Endothelial cell of umbilical vein (primary cell): ENCODE measurements at regions not wholly inside any gene's neighbourhood (a gene's known extent, or its start where the extent isn't known, plus 50 kb on each side); places are given as distances from the start of the nearest gene placed in this dataset.

ENCODE experiments used
- CTCF ChIP-seq, 2 donors: IDR thresholded peaks; 1 replicate in 1 of 2; 2 replicates in 1 of 2; pipeline ENCODE4 v1.5.1; 2011; ENCODE audit warnings: low read length in 2 of 2, mild to moderate bottlenecking in 2 of 2, moderate library complexity in 2 of 2, control low read depth in 1 of 2, inconsistent platforms in 1 of 2, low read depth in 1 of 2; ENCODE audit not compliant: insufficient read depth in 1 of 2; ENCODE audit errors: extremely low read depth in 1 of 2
- EZH2 ChIP-seq: IDR thresholded peaks from 2 replicates; pipeline ENCODE4 v1.6.1; 2012; ENCODE audit warnings: borderline replicate concordance, low read depth, mild to moderate bottlenecking, moderate library complexity, low read length, inconsistent platforms; ENCODE audit not compliant: severe bottlenecking
- GATA2 ChIP-seq: IDR thresholded peaks from 2 replicates; pipeline ENCODE4 v1.7.0; 2011; ENCODE audit warnings: low read depth, mild to moderate bottlenecking, moderate library complexity, mixed read lengths, low read length; ENCODE audit not compliant: insufficient read length, insufficient read depth
- JUN ChIP-seq: IDR thresholded peaks from 2 replicates; pipeline ENCODE4 v1.6.1; 2011; ENCODE audit warnings: borderline replicate concordance, low read depth; ENCODE audit not compliant: insufficient read length, insufficient read depth
- POLR2A ChIP-seq: IDR thresholded peaks from 2 replicates; pipeline ENCODE4 v1.6.1; 2012; ENCODE audit warnings: low read depth, mild to moderate bottlenecking, control low read depth, low read length

- TF ChIP-seq POLR2A, result no peak
- TF ChIP-seq GATA2, result no peak
- TF ChIP-seq EZH2, result no peak
- TF ChIP-seq CTCF (IDR thresholded peaks at IDR 0.05; ENCODE audit: extremely low read depth in 1 of 2, insufficient read depth in 1 of 2, low read depth in 1 of 2, low read length in 2 of 2), result no peak
- no peak for TF ChIP-seq JUN
Observed at GRCh38 chr9:82893549-82893948, 169.4 kb downstream of the RASEF start.
